Heart right ventricle (tissue), 16 donors: ENCODE measurements at regions not wholly inside any gene's neighbourhood (a gene's known extent, or its start where the extent isn't known, plus 50 kb on each side); places are given as distances from the start of the nearest gene placed in this dataset.

ENCODE experiments used
- ATAC-seq, 8 donors: fragments of 200-7000 bp; cut with Tn5 transposase; one replicate each; pipeline ENCODE4 v1.9.1; 2020; ENCODE audit warnings: mild to moderate bottlenecking in 8 of 8, moderate library complexity in 8 of 8, moderate number of reproducible peaks in 1 of 8
- DNase-seq, 2 donors: peaks; one replicate each; pipeline ENCODE4 v3.0.0-alpha.2; 2020
- H3K27ac ChIP-seq, 10 donors: fragments of 200-600 bp; sonication (generic) in 2 of 10; one replicate each; pipeline versions ENCODE4 v1.5.0 to v1.8.0; 2020 to 2022; ENCODE audit warnings: mild to moderate bottlenecking in 3 of 10
- H3K27me3 ChIP-seq, 7 donors: fragments of 200-600 bp; one replicate each; pipeline ENCODE4 v1.8.0; 2021 to 2022; ENCODE audit warnings: mild to moderate bottlenecking in 2 of 7
- H3K36me3 ChIP-seq, 9 donors: fragments of 200-600 bp; sonication (generic) in 1 of 9; one replicate each; pipeline versions ENCODE4 v1.5.0 to v1.8.0; 2020 to 2022; ENCODE audit warnings: mild to moderate bottlenecking in 2 of 9
- H3K4me1 ChIP-seq, 9 donors: fragments of 200-600 bp; sonication (generic) in 1 of 9; one replicate each; pipeline versions ENCODE4 v1.5.0 to v1.8.0; 2020 to 2022; ENCODE audit warnings: mild to moderate bottlenecking in 4 of 9
- H3K4me3 ChIP-seq, 10 donors: fragments of 200-600 bp; sonication (generic) in 2 of 10; one replicate each; pipeline versions ENCODE4 v1.5.0 to v1.8.0; 2020 to 2022; ENCODE audit warnings: mild to moderate bottlenecking in 7 of 10, moderate library complexity in 2 of 10
- H3K9me3 ChIP-seq, 11 donors: fragments of 200-600 bp in 10 of 11; sonication (generic) in 2 of 11; one replicate each; pipeline versions ENCODE4 v1.5.0 to v1.8.0; 2013 to 2022; ENCODE audit warnings: mild to moderate bottlenecking in 2 of 11, control low read depth in 1 of 11, moderate library complexity in 1 of 11
- CTCF ChIP-seq, 9 donors: fragments of 200-600 bp; sonication (generic) in 2 of 9; IDR thresholded peaks; one replicate each; pipeline versions ENCODE4 v1.5.0 to v1.8.0; 2021 to 2022; ENCODE audit warnings: antibody characterized with exemption in 9 of 9, mild to moderate bottlenecking in 5 of 9, moderate library complexity in 1 of 9
- WGBS, 2 donors: extraction: QIAGEN DNeasy Blood & Tissue Kit; methylation state at CpG; one replicate each; pipeline ENCODE4 v1.1.7; 2013; ENCODE audit warnings: inconsistent platforms in 1 of 2; 5-methylcytosine and 5-hydroxymethylcytosine counted together
- intact Hi-C, 10 donors: fragments of 100-400 bp; cut with DNase I; formaldehyde crosslinking; loops; one replicate each; pipeline versions ENCODE4 v1.11.1 to v1.14.2; 2022
- donor health status: Arrhythmogenic right ventricular cardiomyopathy.
- donor health status: ischemic (EF 13 %, LVEDD 7.1; RV severe dilation, severe dysfunction).
- donor health status: healthy with polysubstance abuse.
- donor health status: DM: no; HTN: yes; CAD: no.
- donor health status: DM: no; HTN: no; CAD: no.
- donor health status: ischemic (EF 25% LVEDD 6.9; RV normal size, moderate dysfunction).
- donor health status: ischemic (EF 25% LVEDD 5.7; RV mildly dilated, moderate dysfunction).
- donor health status: healthy.
- donor health status: DM: yes; HTN: yes; CAD: no.
- donor health status: Ischemic cardiomyopathy.
- donor health status: ischemic (EF 35%, LVEDD 5.7; RV mildly dilated, moderate dysfunction).
- donor health status: nonischemic (EF 11% LVEDD 7.7; RV severe dilation, severe dysfunction).
- donor health status: DM: yes; HTN: yes; CAD: no.
- donor health status: PGD.
- donor health status: ischemic (EF 29% LVEDD 5.4; RV normal size, mild dysfunction).
- donor health status: nonischemic (EF 23%, LVEDD 6.1; RV moderate dilation, normal function).

- Histone ChIP-seq H3K4me3 (no peak overlapping the region), H3K36me3 (no peaks in the 10 kb centered on the region), H3K4me1 (no peaks in the 10 kb centered on the region), H3K27ac (no peak overlapping the region), H3K27me3 (no peaks in the 10 kb centered on the region), H3K9me3 (no peaks in the 10 kb centered on the region)
- intact Hi-C loops, result no loop called here
- TF ChIP-seq CTCF (IDR thresholded peaks at IDR 0.05), result no peak
- no peak for DNase-seq
- no peak for ATAC-seq
- WGBS, 2 donors, result 65% methylated on average over 2 of the region's 2 CpGs
Measured at GRCh38 chr5:89388872-89389271, 505.9 kb upstream of the MEF2C start.

- no peaks in the 10 kb centered on the region for H3K4me1 ChIP-seq
- no peaks in the 10 kb centered on the region for H3K36me3 ChIP-seq
- H3K27ac ChIP-seq, result no peak overlapping the region
- 80 to 88% methylated on average over 5 of the region's 5 CpGs for WGBS, 2 donors
- H3K4me3 ChIP-seq, result no peak overlapping the region
- H3K27me3 ChIP-seq, result no peaks in the 10 kb centered on the region
- ATAC-seq (no peak), DNase-seq (no peak)
- intact Hi-C loops, result no loop called here
- no peak for TF ChIP-seq CTCF (IDR thresholded peaks at IDR 0.05)
- H3K9me3 ChIP-seq, result peaks cover 0 to 3% (median 0%) of the 10 kb centered on the region in 11 donors
Measured at GRCh38 chr5:89384391-89384790, 501.4 kb upstream of the MEF2C start.

- DNase-seq, result no peak
- H3K36me3 ChIP-seq, result no peaks in the 10 kb centered on the region
- intact Hi-C loops, result no loop called here
- H3K27ac ChIP-seq, result no peak overlapping the region
- no peak overlapping the region for H3K4me3 ChIP-seq
- peaks cover 0 to 3% (median 0%) of the 10 kb centered on the region in 11 donors for H3K9me3 ChIP-seq
- ATAC-seq, result no peak
- H3K27me3 ChIP-seq, result no peaks in the 10 kb centered on the region
- H3K4me1 ChIP-seq, result no peaks in the 10 kb centered on the region
- TF ChIP-seq CTCF (IDR thresholded peaks at IDR 0.05), result no peak
Measured at GRCh38 chr5:89380635-89381034, 497.7 kb upstream of the MEF2C start.

GRCh38 chr5:89377767-89378455, 494.9 kb upstream of the MEF2C start:
- Histone ChIP-seq H3K4me1 (peaks cover 0 to 3% (median 0%) of the 10 kb centered on the region in 9 donors), H3K27me3 (no peaks in the 10 kb centered on the region), H3K27ac (no peak overlapping the region), H3K9me3 (peaks cover 0 to 3% (median 0%) of the 10 kb centered on the region in 11 donors), H3K36me3 (no peaks in the 10 kb centered on the region), H3K4me3 (no peak overlapping the region)
- DNase-seq (no peak), ATAC-seq (no peak)
- 81 to 82% methylated on average over 13 of the region's 13 CpGs for WGBS, 2 donors
- intact Hi-C loops, result loop anchor here in 1 of 10 donors (5.0 kb wide), 1 partner anchor 39 kb away; no protein-coding TSS in a partner anchor
- no peak for TF ChIP-seq CTCF (IDR thresholded peaks at IDR 0.05)
